Activated CD4-positive, alpha-beta memory T cell treated with anti-CD3 and anti-CD28 coated beads, Interleukin-2, amount 10 ng/mL, durations not matched to agents 7 days and 5 days (primary cell): ENCODE measurements at regions not wholly inside any gene's neighbourhood (a gene's known extent, or its start where the extent isn't known, plus 50 kb on each side); places are given as distances from the start of the nearest gene placed in this dataset.

ENCODE experiments used
- CTCF ChIA-PET: fragments of 350-600 bp; sonication (Branson Sonifier 250); formaldehyde crosslinking; loops from one replicate; lab custom pipeline; 2021; ENCODE audit warnings: antibody characterized with exemption, inconsistent platforms; lab: Charles Lee
- POLR2A ChIA-PET: fragments of 350-600 bp; sonication (Branson Sonifier 250); formaldehyde crosslinking; loops from one replicate; lab custom pipeline; 2021; ENCODE audit warnings: antibody characterized with exemption; lab: Charles Lee
- DNase-seq: peaks from one replicate; pipeline ENCODE4 v3.0.0-alpha.2; 2020
- H3K27ac Mint-ChIP-seq: one replicate; pipeline ENCODE4 v1.8.0; 2021; ENCODE audit warnings: mild to moderate bottlenecking, mixed read lengths
- H3K27me3 Mint-ChIP-seq: one replicate; pipeline ENCODE4 v1.8.0; 2021; ENCODE audit warnings: mixed read lengths
- H3K36me3 Mint-ChIP-seq: one replicate; pipeline ENCODE4 v1.8.0; 2021; ENCODE audit warnings: low read depth, mixed read lengths
- H3K4me1 Mint-ChIP-seq: one replicate; pipeline ENCODE4 v1.8.0; 2021; ENCODE audit warnings: mixed read lengths
- H3K4me3 Mint-ChIP-seq: one replicate; pipeline ENCODE4 v1.8.0; 2021; ENCODE audit warnings: mild to moderate bottlenecking, mixed read lengths
- H3K9me3 Mint-ChIP-seq: one replicate; pipeline ENCODE4 v1.8.0; 2021; ENCODE audit warnings: mixed read lengths

GRCh38 chr20:17062712-17063111 is 164.1 kb upstream of the PCSK2 start:
- DNase-seq, result no peak
- Mint-ChIP-seq H3K36me3 (no peaks in the 10 kb centered on the region), H3K27me3 (no peaks in the 10 kb centered on the region), H3K4me3 (no peak overlapping the region), H3K4me1 (no peaks in the 10 kb centered on the region), H3K27ac (no peak overlapping the region), H3K9me3 (peaks cover under 1% of the 10 kb centered on the region)
- CTCF ChIA-PET, result no interaction called here
- POLR2A ChIA-PET, result no interaction called here

- Mint-ChIP-seq H3K4me3 (no peak overlapping the region), H3K9me3 (no peaks in the 10 kb centered on the region), H3K36me3 (no peaks in the 10 kb centered on the region), H3K27ac (no peak overlapping the region), H3K4me1 (no peaks in the 10 kb centered on the region), H3K27me3 (no peaks in the 10 kb centered on the region)
- no peak for DNase-seq
- CTCF ChIA-PET, result no interaction called here
- POLR2A ChIA-PET, result no interaction called here
Observed at GRCh38 chr20:17066902-17067301, 159.9 kb upstream of the PCSK2 start.

- no peak for DNase-seq
- H3K4me3 Mint-ChIP-seq, result no peak overlapping the region
- no peaks in the 10 kb centered on the region for H3K36me3 Mint-ChIP-seq
- no peaks in the 10 kb centered on the region for H3K9me3 Mint-ChIP-seq
- no peak overlapping the region for H3K27ac Mint-ChIP-seq
- no peaks in the 10 kb centered on the region for H3K27me3 Mint-ChIP-seq
- POLR2A ChIA-PET, result no interaction called here
- CTCF ChIA-PET, result no interaction called here
- H3K4me1 Mint-ChIP-seq, result no peaks in the 10 kb centered on the region
Observed at GRCh38 chr20:17068084-17068711, 158.6 kb upstream of the PCSK2 start.

- Mint-ChIP-seq H3K4me3 (no peak overlapping the region), H3K36me3 (no peaks in the 10 kb centered on the region), H3K27ac (no peak overlapping the region), H3K4me1 (no peaks in the 10 kb centered on the region), H3K9me3 (peaks cover 4% of the 10 kb centered on the region), H3K27me3 (no peaks in the 10 kb centered on the region)
- no peak for DNase-seq
- ChIA-PET POLR2A (no interaction called here), CTCF (no interaction called here)
Observed at GRCh38 chr20:17077030-17077429, 149.8 kb upstream of the PCSK2 start.

GRCh38 chr20:17083738-17084137 is 143.1 kb upstream of the PCSK2 start:
- ChIA-PET POLR2A (no interaction called here), CTCF (no interaction called here)
- Mint-ChIP-seq H3K36me3 (no peaks in the 10 kb centered on the region), H3K4me1 (no peaks in the 10 kb centered on the region), H3K27me3 (no peaks in the 10 kb centered on the region), H3K9me3 (peaks cover 21% of the 10 kb centered on the region), H3K27ac (no peak overlapping the region), H3K4me3 (no peak overlapping the region)
- no peak for DNase-seq

DNA sequence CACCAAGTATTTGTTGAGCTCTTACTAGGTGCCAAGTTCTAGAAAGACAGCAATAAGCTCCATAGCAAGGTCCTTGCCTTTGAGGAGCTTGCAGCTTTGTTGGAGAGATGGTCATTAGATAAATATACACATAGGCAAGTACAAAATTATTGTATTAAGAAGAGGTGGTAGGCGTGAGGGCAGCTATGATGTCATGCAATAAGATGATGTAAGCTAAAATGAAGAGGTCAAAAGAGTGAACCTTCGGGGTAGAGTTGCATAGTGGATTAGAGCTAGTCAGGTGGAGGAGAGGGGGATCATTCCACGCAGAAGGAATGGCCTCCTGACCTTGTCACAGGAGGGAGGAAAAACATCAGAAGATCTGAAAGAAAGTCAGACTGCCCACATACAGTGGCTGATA is 141.9 kb upstream of the PCSK2 start:
- H3K27ac Mint-ChIP-seq, result no peak overlapping the region
- no peak overlapping the region for H3K4me3 Mint-ChIP-seq
- H3K27me3 Mint-ChIP-seq, result no peaks in the 10 kb centered on the region
- peaks cover 21% of the 10 kb centered on the region for H3K9me3 Mint-ChIP-seq
- CTCF ChIA-PET, result no interaction called here
- DNase-seq, result no peak
- H3K4me1 Mint-ChIP-seq, result no peaks in the 10 kb centered on the region
- POLR2A ChIA-PET, result no interaction called here
- no peaks in the 10 kb centered on the region for H3K36me3 Mint-ChIP-seq

DNA sequence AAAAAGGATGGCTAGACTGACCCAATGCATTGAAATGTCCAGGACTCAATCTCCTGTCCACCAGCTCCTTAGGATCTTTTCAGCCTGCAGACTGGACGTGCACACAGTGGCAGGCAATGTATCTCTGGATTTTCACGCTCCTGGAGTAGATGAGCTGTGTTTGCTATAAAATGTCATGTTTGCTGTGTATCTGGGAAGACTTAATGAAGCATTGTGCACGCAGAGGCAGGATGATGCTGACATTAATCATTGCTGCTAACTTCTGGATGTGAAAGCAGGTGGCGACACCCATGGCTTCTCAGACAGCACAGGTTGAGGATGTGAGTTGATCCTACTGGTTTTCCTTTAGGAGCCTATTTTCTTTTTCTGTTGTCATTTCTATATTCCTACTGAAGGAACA is 133.1 kb upstream of the PCSK2 start:
- H3K27me3 Mint-ChIP-seq, result no peaks in the 10 kb centered on the region

DNA sequence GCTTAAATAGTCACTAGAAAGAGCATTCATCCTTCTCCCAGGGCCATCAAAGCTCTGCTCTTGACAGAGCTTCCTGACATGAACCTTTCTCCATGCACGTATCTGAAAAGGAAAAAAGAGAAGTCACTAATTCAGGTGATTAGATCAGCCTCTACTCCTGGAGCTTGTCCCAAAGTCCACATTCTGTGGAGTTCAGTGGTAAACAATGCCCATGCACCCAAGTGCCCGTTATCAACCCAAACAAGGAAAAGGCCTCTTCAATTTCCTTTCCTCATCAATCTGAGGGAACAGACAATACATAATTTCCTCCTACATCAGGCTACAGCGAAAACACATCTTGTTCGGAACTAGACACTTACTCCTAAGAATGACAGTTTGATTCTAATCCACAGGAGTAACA is 129.2 kb upstream of the PCSK2 start:
- ChIA-PET CTCF (no interaction called here), POLR2A (no interaction called here)
- Mint-ChIP-seq H3K27me3 (no peaks in the 10 kb centered on the region), H3K36me3 (no peaks in the 10 kb centered on the region), H3K4me3 (no peak overlapping the region), H3K27ac (no peak overlapping the region), H3K4me1 (no peaks in the 10 kb centered on the region), H3K9me3 (no peaks in the 10 kb centered on the region)
- DNase-seq, result no peak

More for the DNA sequence above, 133.1 kb upstream of the PCSK2 start:
- POLR2A ChIA-PET, result no interaction called here
- Mint-ChIP-seq H3K9me3 (no peaks in the 10 kb centered on the region), H3K4me3 (no peak overlapping the region), H3K36me3 (no peaks in the 10 kb centered on the region), H3K27ac (no peak overlapping the region), H3K4me1 (no peaks in the 10 kb centered on the region)
- CTCF ChIA-PET, result no interaction called here
- DNase-seq, result no peak

DNA sequence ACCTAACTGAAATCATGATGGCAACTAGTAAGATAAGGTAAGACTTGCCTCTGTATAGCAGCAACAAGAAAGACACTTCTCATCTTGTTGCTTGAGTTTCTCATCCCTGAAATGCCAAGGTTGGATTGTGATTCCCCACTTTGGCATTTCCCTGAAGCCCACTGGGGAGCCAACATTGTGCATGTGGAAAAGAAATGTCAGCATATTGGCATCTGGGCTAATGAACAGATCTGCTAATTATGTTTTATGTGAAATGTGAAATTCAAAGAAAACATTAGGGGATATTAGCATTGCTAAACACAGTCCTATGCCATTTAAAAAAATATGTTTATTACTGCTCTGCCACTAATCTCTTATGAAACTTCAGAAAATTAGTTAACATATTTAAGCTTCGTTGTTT is 126.3 kb upstream of the PCSK2 start:
- ChIA-PET CTCF (no interaction called here), POLR2A (no interaction called here)
- H3K27ac Mint-ChIP-seq, result no peak overlapping the region
- no peaks in the 10 kb centered on the region for H3K27me3 Mint-ChIP-seq
- H3K9me3 Mint-ChIP-seq, result no peaks in the 10 kb centered on the region
- DNase-seq, result no peak
- no peak overlapping the region for H3K4me3 Mint-ChIP-seq
- no peaks in the 10 kb centered on the region for H3K36me3 Mint-ChIP-seq
- H3K4me1 Mint-ChIP-seq, result no peaks in the 10 kb centered on the region

DNA sequence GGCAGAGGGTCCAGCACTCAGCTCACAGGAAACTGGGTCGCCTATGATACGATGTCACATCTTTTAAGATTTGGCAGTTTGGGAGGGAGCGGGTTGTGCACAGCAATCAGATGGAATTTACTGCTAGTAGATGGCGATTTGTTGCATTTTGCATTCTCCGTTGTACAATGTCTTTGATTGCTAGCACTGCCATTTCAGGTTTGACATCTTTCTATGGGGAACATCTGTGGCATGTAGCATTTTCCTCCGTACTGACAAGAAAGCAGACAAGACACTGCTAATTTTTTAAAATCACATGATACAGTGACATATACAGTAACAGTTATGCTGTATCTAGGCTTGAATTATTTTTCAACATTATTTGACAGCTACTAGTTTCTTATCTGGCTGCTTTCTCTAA is 119.7 kb upstream of the PCSK2 start:
- CTCF ChIA-PET, result no interaction called here
- POLR2A ChIA-PET, result no interaction called here

DNA sequence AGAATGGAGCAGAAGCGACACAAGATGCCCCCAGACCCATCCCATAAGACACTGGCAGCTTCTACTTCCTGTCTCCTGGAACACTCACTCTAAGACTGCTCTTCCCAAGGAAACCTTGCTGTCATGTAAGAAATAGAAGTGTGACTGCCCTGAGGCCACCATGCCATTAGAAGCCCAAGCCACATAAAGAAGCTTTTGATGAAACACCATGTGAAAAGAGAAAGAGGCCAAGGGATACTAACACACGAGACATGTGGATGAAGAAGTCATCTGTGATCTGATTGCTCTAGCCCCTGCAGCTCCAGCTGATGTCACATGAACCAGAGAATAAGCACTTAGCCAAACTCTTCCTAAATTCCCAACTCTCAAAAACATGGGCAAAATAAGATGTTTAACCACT is 117.9 kb upstream of the PCSK2 start:
- no peaks in the 10 kb centered on the region for H3K27me3 Mint-ChIP-seq
- H3K9me3 Mint-ChIP-seq, result no peaks in the 10 kb centered on the region
- DNase-seq, result no peak
- no peak overlapping the region for H3K4me3 Mint-ChIP-seq
- H3K36me3 Mint-ChIP-seq, result no peaks in the 10 kb centered on the region
- no peak overlapping the region for H3K27ac Mint-ChIP-seq
- no peaks in the 10 kb centered on the region for H3K4me1 Mint-ChIP-seq
- POLR2A ChIA-PET, result no interaction called here
- CTCF ChIA-PET, result no interaction called here

More for the DNA sequence above, 119.7 kb upstream of the PCSK2 start:
- Mint-ChIP-seq H3K4me3 (no peak overlapping the region), H3K27me3 (no peaks in the 10 kb centered on the region), H3K36me3 (no peaks in the 10 kb centered on the region), H3K4me1 (no peaks in the 10 kb centered on the region), H3K27ac (no peak overlapping the region), H3K9me3 (no peaks in the 10 kb centered on the region)
- DNase-seq, result no peak

GRCh38 chr20:17109307-17109706 is 117.5 kb upstream of the PCSK2 start:
- ChIA-PET POLR2A (no interaction called here), CTCF (no interaction called here)
- Mint-ChIP-seq H3K27me3 (no peaks in the 10 kb centered on the region), H3K9me3 (no peaks in the 10 kb centered on the region), H3K4me1 (no peaks in the 10 kb centered on the region), H3K27ac (no peak overlapping the region), H3K4me3 (no peak overlapping the region), H3K36me3 (no peaks in the 10 kb centered on the region)
- no peak for DNase-seq

GRCh38 chr20:17128206-17128605 is 98.6 kb upstream of the PCSK2 start:
- H3K27ac Mint-ChIP-seq, result no peak overlapping the region
- H3K9me3 Mint-ChIP-seq, result no peaks in the 10 kb centered on the region
- no peak for DNase-seq
- H3K27me3 Mint-ChIP-seq, result no peaks in the 10 kb centered on the region
- no peaks in the 10 kb centered on the region for H3K36me3 Mint-ChIP-seq
- H3K4me1 Mint-ChIP-seq, result no peaks in the 10 kb centered on the region
- POLR2A ChIA-PET, result no interaction called here
- CTCF ChIA-PET, result no interaction called here
- H3K4me3 Mint-ChIP-seq, result no peak overlapping the region

GRCh38 chr20:17129089-17129488 is 97.8 kb upstream of the PCSK2 start:
- Mint-ChIP-seq H3K27me3 (no peaks in the 10 kb centered on the region), H3K36me3 (no peaks in the 10 kb centered on the region), H3K9me3 (no peaks in the 10 kb centered on the region), H3K27ac (no peak overlapping the region), H3K4me3 (no peak overlapping the region), H3K4me1 (no peaks in the 10 kb centered on the region)
- CTCF ChIA-PET, result no interaction called here
- POLR2A ChIA-PET, result no interaction called here
- no peak for DNase-seq
